PFSK-1 (cell line): ENCODE measurements at regions not wholly inside any gene's neighbourhood (a gene's known extent, or its start where the extent isn't known, plus 50 kb on each side); places are given as distances from the start of the nearest gene placed in this dataset.

Experiments
- FOXP2 ChIP-seq: optimal IDR thresholded peaks from 2 replicates; pipeline ENCODE3; 2011; ENCODE audit warnings: borderline replicate concordance, control low read depth, inconsistent platforms; ENCODE audit not compliant: insufficient read depth; ENCODE audit errors: extremely low read length, extremely low read depth
- POLR2AphosphoS5 ChIP-seq: IDR thresholded peaks from 2 replicates; pipeline ENCODE4 v1.6.1; 2012; ENCODE audit warnings: low read depth, mild to moderate bottlenecking, control low read depth, low read length, moderate library complexity
- SIN3A ChIP-seq: IDR thresholded peaks from 2 replicates; pipeline ENCODE4 v1.6.1; 2012; ENCODE audit warnings: mild to moderate bottlenecking, low read length, moderate library complexity, borderline replicate concordance; ENCODE audit not compliant: insufficient read depth
- TAF1 ChIP-seq: IDR thresholded peaks from 2 replicates; pipeline ENCODE4 v1.6.1; 2012; ENCODE audit warnings: low read length, control low read depth, borderline replicate concordance; ENCODE audit not compliant: insufficient read depth
- TF ChIP-seq, protein P1 (sequence below), 2 experiments: IDR thresholded peaks; 2 replicates each; pipeline versions ENCODE4 v1.6.1 to v1.8.0; 2011 to 2012; ENCODE audit warnings: low read depth in 2 of 2, low read length in 2 of 2, control low read depth in 1 of 2, inconsistent platforms in 1 of 2, mild to moderate bottlenecking in 1 of 2, moderate library complexity in 1 of 2; ENCODE audit not compliant: insufficient read depth in 1 of 2

DNA sequence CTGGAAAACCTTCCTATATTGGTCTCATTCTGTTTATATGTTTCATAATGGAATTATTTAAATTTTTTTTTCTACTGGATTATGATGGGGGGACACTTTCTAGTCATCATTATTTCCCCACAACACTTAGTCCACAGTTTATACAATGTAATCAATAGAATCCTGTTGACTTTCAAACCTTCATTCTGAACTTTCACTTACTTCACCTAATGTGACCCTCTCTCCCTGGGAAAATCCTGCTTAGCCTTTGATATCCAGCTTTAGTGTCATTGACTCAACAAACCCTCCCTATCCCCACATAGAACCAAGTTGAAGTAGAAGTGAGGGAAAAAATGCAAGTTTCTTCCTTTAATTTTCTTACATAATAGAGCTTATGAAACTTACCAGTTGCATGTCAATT lies 666.0 kb downstream of the MECOM start:
- TF ChIP-seq FOXP2, result no peak
- TF ChIP-seq POLR2AphosphoS5, result no peak
- TF ChIP-seq, protein P1, sequence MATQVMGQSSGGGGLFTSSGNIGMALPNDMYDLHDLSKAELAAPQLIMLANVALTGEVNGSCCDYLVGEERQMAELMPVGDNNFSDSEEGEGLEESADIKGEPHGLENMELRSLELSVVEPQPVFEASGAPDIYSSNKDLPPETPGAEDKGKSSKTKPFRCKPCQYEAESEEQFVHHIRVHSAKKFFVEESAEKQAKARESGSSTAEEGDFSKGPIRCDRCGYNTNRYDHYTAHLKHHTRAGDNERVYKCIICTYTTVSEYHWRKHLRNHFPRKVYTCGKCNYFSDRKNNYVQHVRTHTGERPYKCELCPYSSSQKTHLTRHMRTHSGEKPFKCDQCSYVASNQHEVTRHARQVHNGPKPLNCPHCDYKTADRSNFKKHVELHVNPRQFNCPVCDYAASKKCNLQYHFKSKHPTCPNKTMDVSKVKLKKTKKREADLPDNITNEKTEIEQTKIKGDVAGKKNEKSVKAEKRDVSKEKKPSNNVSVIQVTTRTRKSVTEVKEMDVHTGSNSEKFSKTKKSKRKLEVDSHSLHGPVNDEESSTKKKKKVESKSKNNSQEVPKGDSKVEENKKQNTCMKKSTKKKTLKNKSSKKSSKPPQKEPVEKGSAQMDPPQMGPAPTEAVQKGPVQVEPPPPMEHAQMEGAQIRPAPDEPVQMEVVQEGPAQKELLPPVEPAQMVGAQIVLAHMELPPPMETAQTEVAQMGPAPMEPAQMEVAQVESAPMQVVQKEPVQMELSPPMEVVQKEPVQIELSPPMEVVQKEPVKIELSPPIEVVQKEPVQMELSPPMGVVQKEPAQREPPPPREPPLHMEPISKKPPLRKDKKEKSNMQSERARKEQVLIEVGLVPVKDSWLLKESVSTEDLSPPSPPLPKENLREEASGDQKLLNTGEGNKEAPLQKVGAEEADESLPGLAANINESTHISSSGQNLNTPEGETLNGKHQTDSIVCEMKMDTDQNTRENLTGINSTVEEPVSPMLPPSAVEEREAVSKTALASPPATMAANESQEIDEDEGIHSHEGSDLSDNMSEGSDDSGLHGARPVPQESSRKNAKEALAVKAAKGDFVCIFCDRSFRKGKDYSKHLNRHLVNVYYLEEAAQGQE (IDR thresholded peaks at IDR 0.05; ENCODE audit: insufficient read depth in 1 of 2, low read depth in 2 of 2, low read length in 2 of 2), result no peak
- TF ChIP-seq TAF1, result no peak
- TF ChIP-seq SIN3A, result no peak

DNA sequence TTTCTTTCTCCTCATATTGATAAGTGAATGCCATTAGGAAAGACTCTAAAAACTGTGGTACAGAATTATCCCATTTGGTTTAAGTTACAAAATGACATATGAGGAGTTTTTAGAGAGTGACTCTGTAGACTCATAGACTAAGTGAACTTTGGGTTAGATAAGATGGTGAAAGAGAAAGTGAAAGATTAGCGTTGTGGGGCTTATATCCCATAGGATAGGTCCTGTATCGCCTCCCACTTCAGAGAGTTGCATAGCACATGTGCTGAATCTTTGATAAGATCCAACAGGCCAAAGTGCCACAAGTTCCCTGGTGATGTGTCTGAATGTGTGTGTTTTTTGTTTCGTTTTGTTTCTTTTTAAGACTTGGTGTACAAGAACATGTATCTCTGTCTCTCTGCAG lies 666.9 kb downstream of the MECOM start:
- TF ChIP-seq SIN3A (no peak), TAF1 (no peak), FOXP2 (no peak), POLR2AphosphoS5 (no peak)
- TF ChIP-seq, protein P1 (IDR thresholded peaks at IDR 0.05; ENCODE audit: insufficient read depth in 1 of 2, low read depth in 2 of 2, low read length in 2 of 2), result no peak

DNA sequence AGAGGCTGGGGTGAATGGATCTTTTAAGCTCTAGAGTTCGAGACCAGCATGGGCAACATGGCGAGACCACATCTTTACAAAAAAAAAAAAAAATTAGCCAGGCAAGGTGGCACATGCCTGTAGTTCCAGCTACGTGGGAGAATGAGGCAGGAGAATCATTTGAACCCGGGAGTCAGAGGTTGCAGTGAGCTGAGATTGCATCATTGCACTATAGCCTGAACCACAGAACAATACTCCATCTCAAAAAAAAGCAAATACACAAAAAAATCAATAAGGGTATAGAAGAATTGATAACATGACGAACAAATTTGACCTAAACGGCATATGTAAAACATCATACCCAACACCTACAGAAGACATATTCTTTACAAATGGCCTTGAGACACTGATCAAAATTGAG lies 668.4 kb downstream of the MECOM start:
- TF ChIP-seq FOXP2 (no peak), SIN3A (no peak), POLR2AphosphoS5 (no peak)

DNA sequence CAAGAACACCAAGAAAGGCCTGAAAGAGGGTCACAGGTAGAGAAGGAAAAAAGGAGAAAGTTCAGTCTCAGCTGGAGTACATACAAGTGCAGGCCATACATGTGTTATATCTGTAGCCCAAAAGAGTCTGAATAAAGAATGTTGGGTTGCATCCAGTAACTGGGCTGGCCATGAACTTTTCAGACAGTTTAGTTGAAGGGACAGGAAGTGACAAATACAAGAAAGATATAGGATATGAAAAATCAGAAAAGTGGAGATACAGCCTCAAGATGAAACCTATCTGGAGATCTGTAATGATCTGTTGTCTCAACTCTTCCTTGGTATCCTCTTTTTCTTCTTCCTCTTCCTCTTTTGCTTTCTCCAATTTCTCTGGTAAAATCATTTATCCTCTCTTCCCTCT lies 671.7 kb downstream of the MECOM start:
- TF ChIP-seq FOXP2 (no peak), POLR2AphosphoS5 (no peak), TAF1 (no peak)
- TF ChIP-seq, protein P1 (IDR thresholded peaks at IDR 0.05; ENCODE audit: insufficient read depth in 1 of 2, low read depth in 2 of 2, low read length in 2 of 2), result no peak

DNA sequence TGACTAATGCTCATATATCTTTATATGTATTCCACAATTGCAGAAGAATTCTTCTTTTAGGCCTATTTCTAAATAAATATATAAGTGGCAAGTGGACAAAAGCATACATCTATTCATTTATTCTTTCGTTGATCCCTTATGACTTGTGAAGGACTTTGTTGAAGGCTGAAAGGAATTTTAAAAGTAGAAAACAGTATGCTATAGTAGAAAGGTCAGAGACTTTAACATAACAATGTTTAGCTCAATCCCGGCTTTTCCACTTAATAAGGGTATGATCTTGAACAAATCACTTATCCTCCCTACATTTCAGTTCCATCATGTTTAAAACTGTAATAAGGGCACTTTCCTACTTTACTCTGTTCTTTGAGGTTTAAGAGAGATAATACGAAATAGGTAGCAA lies 672.9 kb downstream of the MECOM start:
- TF ChIP-seq FOXP2 (no peak), TAF1 (no peak), POLR2AphosphoS5 (no peak), SIN3A (no peak)
- TF ChIP-seq, protein P1 (IDR thresholded peaks at IDR 0.05; ENCODE audit: insufficient read depth in 1 of 2, low read depth in 2 of 2, low read length in 2 of 2), result no peak

DNA sequence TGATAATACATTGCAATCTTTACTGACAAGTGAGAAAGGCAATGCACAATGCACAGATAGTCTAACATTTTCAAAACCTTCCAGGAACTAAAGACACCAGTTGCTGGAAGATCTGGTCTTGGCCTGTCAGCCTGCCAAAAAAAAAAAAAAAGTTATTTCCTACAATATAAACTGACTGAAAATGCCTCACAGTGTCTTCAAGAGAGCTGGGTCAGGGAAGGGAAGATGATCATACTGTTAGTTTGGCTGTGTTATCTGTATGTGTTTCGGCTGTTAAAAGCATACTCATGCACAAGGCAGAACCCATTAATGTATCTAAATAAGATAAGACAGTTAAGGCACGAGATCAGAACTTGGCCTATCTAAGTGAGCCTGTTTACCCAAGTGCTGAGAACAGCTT lies 673.4 kb downstream of the MECOM start:
- TF ChIP-seq, protein P1 (IDR thresholded peaks at IDR 0.05; ENCODE audit: insufficient read depth in 1 of 2, low read depth in 2 of 2, low read length in 2 of 2), result no peak
- TF ChIP-seq TAF1 (no peak), FOXP2 (no peak), POLR2AphosphoS5 (no peak), SIN3A (no peak)
